ENCODE measurements at regions not wholly inside any gene's neighbourhood (a gene's known extent, or its start where the extent isn't known, plus 50 kb on each side); places are given as distances from the start of the nearest gene placed in this dataset.
"Not testable (repeated sequence)": the region's sequence is repeated elsewhere in the genome, so short reads cannot be mapped to it uniquely, and the experiment has no call there.

GRCh38 chr10:108378779-108379178 lies 1214.3 kb upstream of the SORCS1 start:
- DNase-seq = no peak

- DNase-seq = no peak
Observed at GRCh38 chr10:108375691-108376090, 1211.2 kb upstream of the SORCS1 start.

- DNase-seq = no peak
Observed at GRCh38 chr10:108374991-108375390, 1210.5 kb upstream of the SORCS1 start.

GRCh38 chr10:108365541-108365940 lies 1201.0 kb upstream of the SORCS1 start:
- DNase-seq = no peak

- peak; percentile 39 for DNase-seq
Observed at GRCh38 chr10:108363576-108363975, 1199.1 kb upstream of the SORCS1 start.

- DNase-seq = peak; percentile 84
Observed at GRCh38 chr10:108362961-108363360, 1198.5 kb upstream of the SORCS1 start.

GRCh38 chr10:108362296-108362695 lies 1197.8 kb upstream of the SORCS1 start:
- DNase-seq = peak; percentile 79

- DNase-seq = no peak
Observed at GRCh38 chr10:108360187-108360586, 1195.7 kb upstream of the SORCS1 start.

GRCh38 chr10:108358912-108359311 lies 1194.4 kb upstream of the SORCS1 start:
- peak; percentile 61 for DNase-seq

- no peak for DNase-seq
Observed at GRCh38 chr10:108352771-108353170, 1188.3 kb upstream of the SORCS1 start.

GRCh38 chr10:108348215-108348614 lies 1183.7 kb upstream of the SORCS1 start:
- DNase-seq = no peak

GRCh38 chr10:108346066-108346465 lies 1181.6 kb upstream of the SORCS1 start:
- DNase-seq = no peak

GRCh38 chr10:108338146-108338545 lies 1173.6 kb upstream of the SORCS1 start:
- DNase-seq = no peak

- no peak for DNase-seq
Observed at GRCh38 chr10:108336836-108337235, 1172.3 kb upstream of the SORCS1 start.

GRCh38 chr10:108327706-108328105 lies 1163.2 kb upstream of the SORCS1 start:
- no peak for DNase-seq

GRCh38 chr10:108323274-108323798 lies 1158.8 kb upstream of the SORCS1 start:
- no peak for DNase-seq

- DNase-seq = no peak
Observed at GRCh38 chr10:108319434-108320222, 1155.1 kb upstream of the SORCS1 start.

- not testable (repeated sequence) for DNase-seq
Observed at GRCh38 chr10:108315636-108316035, 1151.1 kb upstream of the SORCS1 start.

GRCh38 chr10:108307925-108308312 lies 1143.4 kb upstream of the SORCS1 start:
- DNase-seq = no peak

GRCh38 chr10:108307250-108307924 lies 1142.9 kb upstream of the SORCS1 start:
- DNase-seq = no peak

GRCh38 chr10:108303149-108303548 lies 1138.6 kb upstream of the SORCS1 start:
- DNase-seq = no peak

GRCh38 chr10:108301002-108301401 lies 1136.5 kb upstream of the SORCS1 start:
- no peak for DNase-seq

- no peak for DNase-seq
Observed at GRCh38 chr10:108290823-108291222, 1126.3 kb upstream of the SORCS1 start.

Data from hematopoietic multipotent progenitor cell treated with erythropoietin and hydrocortisone succinate and interleukin-3 and kit ligand, for 4 days (in vitro differentiated cells).